ENCODE measurements at regions not wholly inside any gene's neighbourhood (a gene's known extent, or its start where the extent isn't known, plus 50 kb on each side); places are given as distances from the start of the nearest gene placed in this dataset.

GRCh38 chr4:136441629-136442282, 1090.5 kb downstream of the PCDH18 start:
- Histone ChIP-seq H3K36me3 (no peaks in the 10 kb centered on the region), H3K4me3 (no peak overlapping the region), H3K27me3 (no peaks in the 10 kb centered on the region), H3K4me1 (no peaks in the 10 kb centered on the region), H3K9ac (ENCODE audit: low read depth in 2 of 2, low read length in 2 of 2) (no peak overlapping the region), H3K27ac (no peak overlapping the region), H3K9me3 (no peaks in the 10 kb centered on the region)
- TF ChIP-seq CTCF (IDR thresholded peaks at IDR 0.05), result no peak
- intact Hi-C loops (cut with DNase I), result no loop called here
- DNase-seq, result no peak

- intact Hi-C loops (cut with DNase I), result no loop called here
- Histone ChIP-seq H3K27me3 (no peaks in the 10 kb centered on the region), H3K4me1 (no peaks in the 10 kb centered on the region), H3K4me3 (no peak overlapping the region), H3K9ac (ENCODE audit: low read depth in 2 of 2, low read length in 2 of 2) (no peak overlapping the region), H3K36me3 (no peaks in the 10 kb centered on the region), H3K9me3 (no peaks in the 10 kb centered on the region), H3K27ac (no peak overlapping the region)
- TF ChIP-seq CTCF (IDR thresholded peaks at IDR 0.05), result no peak
- DNase-seq, result no peak
Measured at GRCh38 chr4:136438645-136439044, 1093.6 kb downstream of the PCDH18 start.

GRCh38 chr4:136424052-136424451, 1108.2 kb downstream of the PCDH18 start:
- H3K36me3 ChIP-seq, result no peaks in the 10 kb centered on the region
- no peak overlapping the region for H3K4me3 ChIP-seq
- H3K27me3 ChIP-seq, result no peaks in the 10 kb centered on the region
- no peaks in the 10 kb centered on the region for H3K9me3 ChIP-seq
- no peak overlapping the region for H3K9ac ChIP-seq (ENCODE audit: low read depth in 2 of 2, low read length in 2 of 2)
- no peak overlapping the region for H3K27ac ChIP-seq
- no peak for TF ChIP-seq CTCF (IDR thresholded peaks at IDR 0.05)
- H3K4me1 ChIP-seq, result no peaks in the 10 kb centered on the region
- DNase-seq, result no peak
- intact Hi-C loops (cut with DNase I), result no loop called here

- Histone ChIP-seq H3K4me1 (no peaks in the 10 kb centered on the region), H3K9me3 (no peaks in the 10 kb centered on the region), H3K27ac (no peak overlapping the region), H3K4me3 (no peak overlapping the region), H3K36me3 (no peaks in the 10 kb centered on the region), H3K9ac (ENCODE audit: low read depth in 2 of 2, low read length in 2 of 2) (no peak overlapping the region), H3K27me3 (no peaks in the 10 kb centered on the region)
- no peak for TF ChIP-seq CTCF (IDR thresholded peaks at IDR 0.05)
- no peak for DNase-seq
- intact Hi-C loops (cut with DNase I), result no loop called here
Measured at GRCh38 chr4:136414981-136415380, 1117.3 kb downstream of the PCDH18 start.

GRCh38 chr4:136412708-136413107, 1119.6 kb downstream of the PCDH18 start:
- Histone ChIP-seq H3K4me3 (no peak overlapping the region), H3K4me1 (no peaks in the 10 kb centered on the region), H3K36me3 (no peaks in the 10 kb centered on the region), H3K9ac (ENCODE audit: low read depth in 2 of 2, low read length in 2 of 2) (no peak overlapping the region), H3K27ac (no peak overlapping the region), H3K27me3 (no peaks in the 10 kb centered on the region), H3K9me3 (no peaks in the 10 kb centered on the region)
- intact Hi-C loops (cut with DNase I), result no loop called here
- TF ChIP-seq CTCF (IDR thresholded peaks at IDR 0.05), result no peak
- no peak for DNase-seq

All from colonic mucosa (tissue), 4 donors.